LNCaP clone FGC (cell line): ENCODE measurements at regions not wholly inside any gene's neighbourhood (a gene's known extent, or its start where the extent isn't known, plus 50 kb on each side); places are given as distances from the start of the nearest gene placed in this dataset.

Experiments used
- DNase-seq: peaks from one replicate; pipeline ENCODE4 v3.0.0-alpha.2; 2011; ENCODE audit warnings: low read depth
- H3K4me3 ChIP-seq: 2 replicates; pipeline ENCODE4 v1.5.1; 2011; ENCODE audit warnings: mild to moderate bottlenecking, low read depth, low read length, control low read depth
- TF ChIP-seq, protein P1 (sequence below): IDR thresholded peaks from 2 replicates; pipeline ENCODE4 v1.5.1; 2012; ENCODE audit warnings: mild to moderate bottlenecking; ENCODE audit not compliant: control insufficient read depth, insufficient read depth; ENCODE audit errors: extremely low read depth

DNA sequence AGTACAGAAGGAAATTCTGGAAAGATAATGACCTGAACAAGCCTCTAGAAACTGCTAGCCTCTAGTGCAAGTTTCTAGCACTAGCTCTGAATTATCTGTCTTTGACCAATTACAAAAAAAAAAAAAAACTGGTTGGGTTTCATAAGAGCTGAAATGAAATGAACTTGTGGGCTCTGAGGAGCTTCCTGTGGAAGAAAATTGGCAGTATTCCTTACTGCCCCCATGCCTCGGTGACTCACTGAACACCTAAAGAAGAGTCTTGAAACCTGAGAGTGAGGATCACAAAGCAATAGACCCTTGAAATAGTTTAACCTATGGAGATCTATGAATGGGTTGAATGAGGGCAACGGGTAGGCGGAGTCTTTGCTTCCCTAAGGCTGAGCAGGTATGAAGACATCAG is 263.6 kb upstream of the RASA1 start:
- no peak for DNase-seq
- TF ChIP-seq, protein P1, sequence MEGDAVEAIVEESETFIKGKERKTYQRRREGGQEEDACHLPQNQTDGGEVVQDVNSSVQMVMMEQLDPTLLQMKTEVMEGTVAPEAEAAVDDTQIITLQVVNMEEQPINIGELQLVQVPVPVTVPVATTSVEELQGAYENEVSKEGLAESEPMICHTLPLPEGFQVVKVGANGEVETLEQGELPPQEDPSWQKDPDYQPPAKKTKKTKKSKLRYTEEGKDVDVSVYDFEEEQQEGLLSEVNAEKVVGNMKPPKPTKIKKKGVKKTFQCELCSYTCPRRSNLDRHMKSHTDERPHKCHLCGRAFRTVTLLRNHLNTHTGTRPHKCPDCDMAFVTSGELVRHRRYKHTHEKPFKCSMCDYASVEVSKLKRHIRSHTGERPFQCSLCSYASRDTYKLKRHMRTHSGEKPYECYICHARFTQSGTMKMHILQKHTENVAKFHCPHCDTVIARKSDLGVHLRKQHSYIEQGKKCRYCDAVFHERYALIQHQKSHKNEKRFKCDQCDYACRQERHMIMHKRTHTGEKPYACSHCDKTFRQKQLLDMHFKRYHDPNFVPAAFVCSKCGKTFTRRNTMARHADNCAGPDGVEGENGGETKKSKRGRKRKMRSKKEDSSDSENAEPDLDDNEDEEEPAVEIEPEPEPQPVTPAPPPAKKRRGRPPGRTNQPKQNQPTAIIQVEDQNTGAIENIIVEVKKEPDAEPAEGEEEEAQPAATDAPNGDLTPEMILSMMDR = no peak
- H3K4me3 ChIP-seq = no peak overlapping the region

DNA sequence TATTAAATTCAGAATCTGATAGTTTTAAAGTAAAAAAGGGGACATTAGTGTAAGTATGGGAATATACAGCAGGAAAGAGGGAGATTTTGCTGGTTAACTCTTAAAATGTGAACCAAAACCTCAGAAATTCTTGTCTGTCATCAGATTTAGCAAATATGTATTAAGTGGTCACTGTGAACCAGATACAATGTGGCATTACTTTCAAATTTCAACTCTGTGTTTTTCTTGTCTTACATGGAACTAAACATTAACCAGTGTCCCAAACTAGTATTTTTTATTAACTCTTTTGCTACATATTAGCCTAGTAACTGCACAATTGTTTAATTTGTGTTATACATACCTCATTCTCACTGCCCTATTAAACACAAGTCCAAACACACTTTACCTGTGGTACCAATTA is 259.9 kb upstream of the RASA1 start:
- TF ChIP-seq, protein P1 = no peak
- no peak overlapping the region for H3K4me3 ChIP-seq
- no peak for DNase-seq

DNA sequence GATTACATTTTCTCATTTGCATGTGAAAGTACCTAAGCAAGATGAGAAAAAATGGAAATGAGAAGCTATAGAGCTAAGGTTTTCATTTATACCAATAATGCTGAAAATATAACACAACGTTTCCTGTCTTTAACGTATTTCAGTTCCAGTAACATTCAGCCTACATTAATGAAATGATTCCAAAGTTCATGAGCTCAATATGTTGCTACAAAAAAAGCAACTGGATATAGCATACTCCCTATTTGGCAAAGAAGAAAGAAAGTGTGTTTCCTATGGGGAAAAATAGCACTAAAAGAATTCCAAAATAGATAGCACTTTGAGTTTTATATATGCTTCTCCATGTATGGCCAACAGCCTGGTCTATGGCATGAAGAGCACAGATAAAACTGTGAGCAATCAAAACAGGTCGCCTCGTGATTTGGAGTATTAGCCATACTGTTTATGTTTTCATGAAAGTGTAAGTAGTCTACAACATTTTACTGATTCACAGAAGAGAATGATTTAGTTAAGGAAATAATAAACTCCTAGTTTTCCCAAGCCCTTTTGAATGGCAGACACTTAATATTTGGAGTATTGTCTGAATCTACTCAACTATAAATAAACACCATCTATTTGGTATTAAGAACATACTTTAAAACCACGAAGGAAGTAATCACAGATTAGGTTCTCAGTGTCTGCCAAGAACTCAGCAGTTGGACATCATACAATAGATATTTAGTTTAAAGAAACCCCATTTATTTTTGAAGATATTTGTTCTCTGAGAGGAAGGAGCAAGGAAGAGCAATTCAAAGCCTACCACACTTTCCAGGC is 258.7 kb upstream of the RASA1 start:
- TF ChIP-seq, protein P1 = no peak
- no peak overlapping the region for H3K4me3 ChIP-seq
- DNase-seq = no peak

DNA sequence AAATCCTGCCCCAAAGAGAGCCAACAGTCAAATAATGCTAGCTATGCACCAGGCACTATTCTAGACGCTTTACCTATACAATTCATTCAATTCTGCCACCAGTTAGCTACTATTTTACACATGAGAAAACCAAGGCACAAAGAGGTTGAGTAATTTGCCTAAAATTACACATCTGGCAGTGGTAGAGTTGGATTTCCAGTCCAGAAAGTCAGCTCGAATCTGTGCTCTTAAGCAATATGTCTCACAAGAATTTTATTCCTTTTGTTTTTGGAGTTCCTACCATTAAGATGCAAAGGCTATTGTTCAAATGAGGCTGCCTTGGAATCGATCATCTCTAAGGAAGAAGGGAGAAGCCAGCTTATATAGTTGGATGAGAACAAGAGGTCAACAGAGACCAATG is 256.9 kb upstream of the RASA1 start:
- DNase-seq = no peak
- TF ChIP-seq, protein P1 = no peak
- H3K4me3 ChIP-seq = no peak overlapping the region

DNA sequence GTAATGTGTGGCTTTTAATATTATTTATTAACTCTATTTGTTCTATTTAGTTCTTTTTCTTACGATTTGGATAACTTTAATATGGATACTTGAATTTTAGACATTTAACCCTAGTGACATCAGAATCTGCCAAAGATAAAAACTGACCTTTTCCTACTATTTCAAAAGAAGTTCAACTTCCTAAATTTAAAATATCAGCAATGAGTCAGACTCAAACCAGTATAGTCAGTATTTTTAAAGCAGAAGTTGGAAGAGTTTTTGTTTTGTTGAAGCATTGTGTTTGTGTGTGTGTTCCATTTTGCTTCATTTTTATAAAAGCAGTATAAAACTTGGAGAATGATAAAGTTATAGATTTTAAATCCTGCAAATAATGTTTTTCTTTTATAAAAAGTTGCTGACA is 251.8 kb upstream of the RASA1 start:
- DNase-seq = no peak
- no peak overlapping the region for H3K4me3 ChIP-seq
- TF ChIP-seq, protein P1 = no peak

DNA sequence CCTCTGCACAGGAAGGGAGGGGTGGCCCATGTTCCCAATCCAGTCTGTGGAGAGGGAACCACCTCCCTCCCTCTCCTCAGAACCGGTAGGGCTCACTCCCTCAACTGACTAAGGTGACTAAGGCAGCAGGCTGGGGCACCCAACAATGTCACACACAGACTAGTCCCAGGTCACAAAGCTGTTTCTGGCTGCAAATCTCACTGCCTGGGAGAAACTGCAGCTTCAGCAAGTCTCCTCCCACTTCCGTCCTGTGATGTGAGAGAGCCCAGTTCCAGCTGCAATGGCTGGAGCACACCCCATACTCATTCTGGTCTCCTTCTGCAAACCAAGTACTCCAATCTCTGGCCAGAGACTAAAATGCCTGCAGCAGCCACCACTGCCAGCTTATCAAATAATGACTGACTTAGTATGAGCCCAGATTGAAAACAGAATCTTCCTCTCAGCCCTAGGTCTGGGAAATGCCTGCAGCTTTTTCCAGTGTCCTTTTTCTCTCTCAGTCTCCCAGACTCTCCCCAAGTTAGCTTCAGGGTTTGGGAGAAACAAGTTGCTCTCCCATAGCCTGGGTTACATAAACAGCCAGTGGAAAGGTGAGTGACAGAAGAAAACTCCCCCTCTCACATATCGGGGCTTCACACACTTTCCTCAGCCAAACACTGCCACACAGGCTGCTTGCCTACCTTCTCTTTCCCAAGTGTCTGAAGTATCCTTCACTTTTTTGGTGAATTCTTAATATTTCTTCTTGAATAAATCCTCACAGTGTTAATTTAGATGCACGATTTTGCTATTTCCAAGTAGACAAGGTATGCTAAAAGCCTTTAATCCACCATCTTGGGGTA is 247.4 kb upstream of the RASA1 start:
- no peak for DNase-seq
- TF ChIP-seq, protein P1 = no peak
- H3K4me3 ChIP-seq = no peak overlapping the region

DNA sequence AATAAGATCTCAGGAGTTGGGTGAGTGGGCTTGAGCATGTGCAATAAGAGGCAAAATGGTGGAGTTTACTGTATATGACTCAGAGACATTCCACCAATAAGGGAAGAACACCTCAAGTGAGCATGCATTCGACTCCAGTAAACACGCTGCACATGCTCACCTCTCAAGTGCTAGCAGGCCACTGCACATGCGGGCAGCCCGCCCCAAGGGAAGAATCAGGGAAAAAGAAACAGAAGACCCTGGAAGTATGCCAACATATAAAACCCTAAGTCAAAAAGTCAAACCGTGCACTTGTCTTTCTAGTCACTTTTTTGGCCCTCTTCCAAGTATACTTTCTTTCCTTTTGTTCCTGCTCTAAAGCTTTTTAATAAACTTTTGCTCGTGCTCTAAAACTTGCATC is 245.3 kb upstream of the RASA1 start:
- TF ChIP-seq, protein P1 = no peak
- no peak overlapping the region for H3K4me3 ChIP-seq
- DNase-seq = no peak
